GM21528 (cell line): ENCODE measurements at regions not wholly inside any gene's neighbourhood (a gene's known extent, or its start where the extent isn't known, plus 50 kb on each side); places are given as distances from the start of the nearest gene placed in this dataset.
"Not testable (repeated sequence)": the region's sequence is repeated elsewhere in the genome, so short reads cannot be mapped to it uniquely, and the experiment has no call there.

Source experiments
- ATAC-seq: cut with Tn5 transposase; IDR thresholded peaks from one replicate; pipeline ENCODE4 v1.9.1; 2021; ENCODE audit warnings: mild to moderate bottlenecking, moderate library complexity; ENCODE audit not compliant: unreplicated experiment, low FRiP score

DNA sequence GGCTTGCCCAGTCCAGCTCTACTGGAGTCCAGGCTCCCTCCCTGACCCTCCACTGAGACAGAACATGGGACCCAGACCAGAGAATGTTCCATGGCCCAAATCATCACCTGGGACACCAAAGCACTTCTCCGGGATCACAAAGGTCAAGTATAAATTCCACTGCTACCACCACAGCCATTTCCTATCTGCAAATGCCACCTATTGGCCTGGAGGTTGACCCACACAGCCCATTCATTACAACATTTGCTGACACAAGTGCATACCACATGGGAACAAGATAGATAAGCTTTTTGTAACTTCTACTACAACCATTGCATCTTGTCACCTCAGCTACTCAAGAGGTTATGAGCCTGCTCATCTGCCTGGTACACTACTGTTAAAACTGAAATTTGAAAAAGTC lies 126.8 kb upstream of the NECTIN3 start:
- ATAC-seq = no peak

GRCh38 chr3:110946810-110947209 lies 124.8 kb upstream of the NECTIN3 start:
- no peak for ATAC-seq

DNA sequence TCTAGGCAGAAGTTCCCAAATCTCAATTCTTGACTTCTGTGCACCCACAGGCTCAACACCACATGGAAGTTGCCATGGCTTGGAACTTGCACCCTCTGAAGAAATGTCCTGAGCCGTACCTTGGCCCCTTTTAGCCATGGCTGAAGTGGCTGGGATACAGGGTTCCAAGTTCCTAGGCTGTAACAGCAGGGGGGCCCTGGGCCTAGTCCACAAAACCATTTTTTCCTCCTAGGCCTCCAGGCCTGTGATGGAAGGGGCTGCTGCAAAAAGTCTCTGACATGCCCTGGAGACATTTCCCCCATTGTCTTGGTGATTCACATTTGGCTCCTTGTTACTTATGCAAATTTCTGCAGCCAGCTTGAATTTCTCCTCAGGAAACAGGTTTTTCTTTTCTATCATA lies 122.4 kb upstream of the NECTIN3 start:
- ATAC-seq = not testable (repeated sequence)

DNA sequence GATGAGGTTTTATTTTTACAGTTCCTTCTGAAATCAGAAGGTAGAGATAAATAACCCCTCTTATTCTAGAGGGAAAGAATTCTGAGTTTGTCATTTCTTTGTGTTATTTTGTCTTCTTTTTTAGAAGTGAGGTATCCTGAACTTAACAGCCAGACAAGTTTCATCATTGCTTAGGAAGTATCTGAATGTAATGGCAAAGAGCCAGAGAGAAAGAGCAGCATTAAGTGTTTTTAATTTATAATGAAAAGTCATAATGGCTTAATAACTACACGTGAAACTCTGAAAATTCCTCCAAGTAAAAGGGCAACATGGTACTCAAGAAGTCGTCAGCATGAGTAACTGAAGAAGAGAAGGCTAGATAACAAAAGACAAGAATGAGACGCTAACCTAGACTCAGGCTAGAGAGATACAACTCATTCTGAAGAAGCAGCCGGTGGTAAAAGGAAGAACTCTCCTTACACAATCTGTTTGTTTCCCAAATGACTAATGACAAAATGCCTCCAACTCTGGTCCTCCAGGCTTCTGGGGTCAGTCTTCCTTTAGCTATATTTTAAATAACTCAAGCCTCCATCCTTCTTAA lies 116.2 kb upstream of the NECTIN3 start:
- no peak for ATAC-seq

GRCh38 chr3:110956081-110956480 lies 115.5 kb upstream of the NECTIN3 start:
- no peak for ATAC-seq

GRCh38 chr3:110957247-110958025 lies 114.2 kb upstream of the NECTIN3 start:
- no peak for ATAC-seq

DNA sequence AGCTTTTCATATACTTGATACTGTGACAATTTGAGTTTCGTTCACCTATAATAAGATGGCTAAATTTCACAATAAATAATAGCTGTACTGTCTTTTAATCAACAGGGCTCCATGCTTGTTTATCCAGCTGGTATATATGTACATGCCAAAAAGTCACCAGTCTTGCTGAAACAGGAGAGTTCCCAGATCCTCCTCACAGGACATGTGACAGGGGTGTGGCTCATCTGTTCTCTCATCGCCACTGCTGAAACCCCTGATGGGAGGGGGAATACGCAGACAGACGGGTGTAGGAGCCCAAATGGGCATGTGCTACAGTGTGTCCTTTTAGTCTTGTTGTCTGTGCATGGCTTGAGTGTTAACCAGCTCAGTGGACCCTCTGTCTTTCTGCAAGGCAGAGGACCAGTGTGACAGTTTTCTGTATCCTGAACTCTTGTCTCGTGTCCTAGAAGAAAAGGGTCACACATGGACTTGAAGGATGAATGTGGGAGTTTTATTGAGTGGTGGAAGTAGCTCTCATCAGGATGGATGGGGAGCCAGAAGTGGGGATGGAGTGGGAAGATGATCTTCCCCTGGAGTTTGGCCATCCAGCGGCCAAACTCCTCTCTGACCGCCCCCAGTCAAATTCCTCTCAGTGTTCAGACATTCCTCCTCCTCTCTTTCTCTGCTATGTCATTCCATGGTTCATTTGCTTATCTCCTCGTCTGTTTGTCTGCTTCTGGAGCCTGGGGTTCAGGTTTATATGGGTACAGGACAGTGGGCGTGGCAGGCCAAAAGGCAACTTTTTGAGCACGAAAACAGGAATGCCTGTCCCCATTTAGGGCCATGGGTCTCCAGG lies 113.1 kb upstream of the NECTIN3 start:
- no peak for ATAC-seq

DNA sequence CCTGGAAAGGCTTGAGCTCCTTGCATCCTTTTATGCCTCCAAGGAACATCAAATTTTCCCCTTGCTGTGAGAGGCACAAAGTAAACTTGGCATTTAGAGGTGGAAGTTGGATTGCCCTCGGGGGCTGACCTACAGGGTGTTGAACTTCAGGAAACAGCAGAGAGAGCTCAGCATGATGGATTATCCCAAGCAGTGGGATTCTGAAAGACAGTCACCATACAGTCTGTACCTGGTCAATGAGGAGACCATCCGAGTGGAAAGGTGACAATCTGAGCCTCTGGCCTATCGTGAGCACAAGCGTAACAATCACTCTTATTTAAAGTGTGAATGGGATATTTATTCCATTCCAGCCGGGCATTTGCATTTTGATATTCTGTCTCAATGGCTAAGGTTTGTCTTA lies 105.6 kb upstream of the NECTIN3 start:
- ATAC-seq = no peak

- no peak for ATAC-seq
Measured at GRCh38 chr3:110966966-110967663, 104.5 kb upstream of the NECTIN3 start.

DNA sequence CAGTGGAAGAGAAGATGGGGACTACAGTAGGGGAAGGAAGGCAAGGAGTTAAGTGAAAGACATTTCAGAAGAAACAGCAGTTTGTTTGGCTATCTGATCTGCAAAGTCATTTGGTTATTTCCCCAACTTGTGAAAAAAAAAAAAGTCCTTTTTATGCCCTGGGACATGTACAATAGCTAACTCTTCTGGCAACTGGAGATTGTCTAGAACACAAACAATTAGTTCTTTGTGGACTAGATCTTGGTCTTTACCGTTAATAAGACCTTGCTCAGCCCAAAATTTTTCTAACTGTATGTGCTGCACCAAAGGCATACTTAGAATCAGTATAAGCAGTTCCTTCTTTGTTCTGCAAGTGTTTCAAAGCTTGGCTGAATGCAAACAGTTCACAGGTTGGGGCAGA lies 103.5 kb upstream of the NECTIN3 start:
- ATAC-seq = no peak

DNA sequence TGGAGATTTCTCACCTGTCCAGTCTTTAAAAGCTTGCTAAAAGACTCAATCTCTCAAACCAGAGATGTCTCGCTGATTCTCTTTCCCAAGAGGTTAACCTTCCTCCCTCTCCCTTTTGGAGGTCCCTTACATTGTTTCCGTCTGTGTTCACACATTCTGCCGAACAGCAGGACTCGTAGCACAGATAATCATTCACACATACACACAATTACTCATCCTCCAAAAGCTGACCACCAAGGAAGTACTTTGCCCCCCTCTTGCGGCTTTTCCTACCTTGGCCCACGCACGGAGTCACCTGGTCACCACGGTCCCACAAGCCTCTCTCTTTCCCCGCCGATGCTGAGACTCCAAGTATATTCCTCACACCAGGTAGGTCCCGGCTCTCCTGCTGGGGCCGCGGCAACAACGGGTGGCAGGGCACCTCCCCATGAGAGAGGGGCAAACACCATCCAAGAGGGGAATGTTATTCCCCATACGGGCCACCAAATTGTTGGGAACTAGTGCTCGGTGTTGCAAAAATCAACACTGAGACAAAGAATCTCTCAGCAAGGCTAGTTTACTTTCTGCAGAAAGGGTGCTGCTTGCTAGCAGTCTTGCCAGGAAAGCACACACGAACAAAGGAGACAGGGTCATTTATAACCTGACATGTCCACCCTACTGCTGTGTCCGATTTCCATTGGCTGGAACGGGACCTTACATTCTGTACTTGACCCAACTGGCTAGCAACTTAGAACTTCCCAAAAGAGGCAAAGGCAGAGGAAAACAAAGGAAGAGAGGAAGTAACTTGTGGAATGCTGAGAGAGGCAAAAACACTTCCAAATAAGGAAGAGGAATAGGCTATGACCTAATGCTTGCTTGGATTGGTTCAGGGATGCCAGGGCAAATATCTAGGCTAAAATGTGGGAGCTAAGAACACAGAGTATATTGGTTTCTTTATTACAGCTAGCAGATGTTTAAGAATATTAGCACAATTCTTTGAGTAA lies 102.1 kb upstream of the NECTIN3 start:
- ATAC-seq = no peak

DNA sequence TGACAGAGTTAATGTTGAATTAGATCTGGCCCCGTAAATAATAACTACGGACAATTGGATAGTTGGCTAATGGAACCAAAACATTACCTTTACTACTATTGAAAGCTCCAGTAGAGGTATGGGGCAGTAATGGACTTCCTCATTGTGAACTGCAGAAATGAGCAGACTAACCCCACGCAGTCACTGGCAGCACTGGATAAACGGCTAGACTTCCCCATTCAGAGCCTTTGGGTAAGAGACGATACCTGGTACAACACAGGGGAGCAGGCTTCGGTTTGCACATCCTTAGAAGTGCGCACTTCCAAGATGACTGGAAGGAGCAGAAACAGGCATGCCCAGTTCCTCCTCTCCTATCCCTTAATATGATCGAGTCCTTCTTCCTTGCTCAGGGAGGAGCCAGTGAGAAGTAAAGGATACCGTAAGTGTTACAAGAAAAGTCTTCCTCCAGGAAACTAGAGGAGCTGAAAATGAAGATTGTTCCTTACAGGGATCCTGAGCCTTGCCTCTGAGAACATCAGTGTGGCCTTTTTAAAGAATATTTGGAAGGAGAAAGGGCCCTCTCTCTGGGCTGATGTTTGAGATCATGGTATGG lies 100.5 kb upstream of the NECTIN3 start:
- no peak for ATAC-seq

DNA sequence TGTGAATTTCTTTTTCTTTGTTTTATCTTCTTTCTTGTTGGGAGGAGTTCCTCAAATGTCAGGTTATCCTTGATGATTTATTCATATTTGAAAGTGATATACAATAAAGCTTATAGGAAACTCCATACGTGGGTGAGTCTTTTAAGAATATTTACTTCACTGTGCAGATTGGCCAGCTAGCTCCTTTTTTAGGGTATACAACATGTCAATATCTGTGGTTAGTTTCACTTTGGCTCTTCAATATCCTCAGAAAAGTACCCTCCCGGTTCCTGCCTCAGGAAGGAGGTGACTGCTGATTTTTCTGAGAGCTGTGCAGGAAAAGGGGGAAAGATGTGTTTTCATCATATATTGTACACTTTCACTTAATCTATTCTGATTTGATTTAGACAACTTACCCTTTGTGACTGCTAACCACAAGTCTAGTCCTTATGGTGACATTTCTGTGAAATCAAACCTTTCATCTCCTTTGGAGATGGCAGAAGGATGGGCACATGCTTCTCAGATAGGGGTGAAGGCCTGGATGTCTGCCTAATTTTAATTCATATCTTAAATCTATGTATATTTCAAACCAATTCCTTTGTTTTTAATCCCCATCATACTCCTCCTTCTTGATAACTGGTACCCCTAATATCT lies 98.2 kb upstream of the NECTIN3 start:
- ATAC-seq = no peak

GRCh38 chr3:110974902-110975301 lies 96.7 kb upstream of the NECTIN3 start:
- no peak for ATAC-seq

DNA sequence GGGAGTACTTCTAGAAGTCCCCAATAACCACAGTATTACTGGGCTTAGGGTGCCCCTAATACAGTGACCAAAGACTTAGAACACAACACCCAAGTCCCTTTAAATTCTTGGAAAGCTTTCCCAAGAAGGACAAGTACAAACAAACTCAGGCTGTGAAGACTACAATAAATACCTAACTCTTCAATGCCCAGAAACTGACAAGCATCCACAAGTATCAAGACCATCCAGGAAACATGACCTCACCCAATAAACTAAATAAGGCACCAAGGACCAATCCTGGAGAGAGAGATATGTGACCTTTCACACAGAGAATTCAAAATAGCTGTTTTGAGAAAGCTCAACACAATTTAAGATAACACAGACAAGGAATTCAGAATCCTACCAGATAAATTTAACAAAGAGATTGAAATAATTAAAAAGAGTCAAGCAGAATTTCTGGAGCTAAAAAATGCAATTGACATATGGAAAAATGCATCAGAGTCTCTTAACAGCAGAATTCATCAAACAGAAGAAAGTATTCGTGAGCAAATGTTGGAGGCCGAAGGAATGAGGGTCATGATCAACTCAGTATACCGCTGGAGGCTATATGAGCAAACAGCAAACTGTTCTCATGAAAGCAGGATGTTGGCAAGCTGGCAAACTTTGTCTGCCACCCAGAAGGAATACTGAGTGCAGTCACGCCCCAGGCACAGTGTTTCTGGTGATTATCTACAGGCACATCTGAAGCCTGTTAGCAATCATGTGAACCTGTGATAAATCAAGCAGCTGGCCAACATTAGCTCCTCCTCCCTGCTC lies 87.0 kb upstream of the NECTIN3 start:
- no peak for ATAC-seq

- ATAC-seq = no peak
Measured at GRCh38 chr3:110989446-110989845, 82.2 kb upstream of the NECTIN3 start.

GRCh38 chr3:110995461-110996231 lies 76.0 kb upstream of the NECTIN3 start:
- no peak for ATAC-seq
